GM19397 (cell line): ENCODE measurements at regions not wholly inside any gene's neighbourhood (a gene's known extent, or its start where the extent isn't known, plus 50 kb on each side); places are given as distances from the start of the nearest gene placed in this dataset.
"Not testable (repeated sequence)": the region's sequence is repeated elsewhere in the genome, so short reads cannot be mapped to it uniquely, and the experiment has no call there.

Experiments
- ATAC-seq: cut with Tn5 transposase; IDR thresholded peaks from one replicate; pipeline ENCODE4 v1.9.1; 2021; ENCODE audit warnings: mild to moderate bottlenecking, moderate library complexity; ENCODE audit not compliant: unreplicated experiment

- no peak for ATAC-seq
Measured at GRCh38 chr3:35042210-35042991, 596.9 kb upstream of the ARPP21 start.

GRCh38 chr3:35043040-35043439 lies 596.3 kb upstream of the ARPP21 start:
- no peak for ATAC-seq

- ATAC-seq: no peak
Measured at GRCh38 chr3:35044190-35044589, 595.1 kb upstream of the ARPP21 start.

- no peak for ATAC-seq
Measured at GRCh38 chr3:35045118-35045517, 594.2 kb upstream of the ARPP21 start.

- no peak for ATAC-seq
Measured at GRCh38 chr3:35064761-35065160, 574.6 kb upstream of the ARPP21 start.

- ATAC-seq: no peak
Measured at GRCh38 chr3:35065891-35066290, 573.4 kb upstream of the ARPP21 start.

GRCh38 chr3:35067750-35068149 lies 571.6 kb upstream of the ARPP21 start:
- no peak for ATAC-seq

- ATAC-seq: no peak
Measured at GRCh38 chr3:35070088-35070487, 569.2 kb upstream of the ARPP21 start.

- no peak for ATAC-seq
Measured at GRCh38 chr3:35071772-35072171, 567.6 kb upstream of the ARPP21 start.

- no peak for ATAC-seq
Measured at GRCh38 chr3:35078780-35079179, 560.5 kb upstream of the ARPP21 start.

GRCh38 chr3:35079403-35079802 lies 559.9 kb upstream of the ARPP21 start:
- no peak for ATAC-seq

GRCh38 chr3:35081899-35082298 lies 557.4 kb upstream of the ARPP21 start:
- no peak for ATAC-seq

GRCh38 chr3:35088943-35089342 lies 550.4 kb upstream of the ARPP21 start:
- no peak for ATAC-seq

- no peak for ATAC-seq
Measured at GRCh38 chr3:35114686-35115085, 524.6 kb upstream of the ARPP21 start.

GRCh38 chr3:35120026-35120425 lies 519.3 kb upstream of the ARPP21 start:
- ATAC-seq: no peak

GRCh38 chr3:35137612-35138011 lies 501.7 kb upstream of the ARPP21 start:
- ATAC-seq: no peak

- no peak for ATAC-seq
Measured at GRCh38 chr3:35141406-35141805, 497.9 kb upstream of the ARPP21 start.

- ATAC-seq: no peak
Measured at GRCh38 chr3:35144011-35144410, 495.3 kb upstream of the ARPP21 start.

- not testable (repeated sequence) for ATAC-seq
Measured at GRCh38 chr3:35146256-35147035, 492.9 kb upstream of the ARPP21 start.

- no peak for ATAC-seq
Measured at GRCh38 chr3:35183927-35184675, 455.2 kb upstream of the ARPP21 start.

- ATAC-seq: no peak
Measured at GRCh38 chr3:35184775-35185174, 454.6 kb upstream of the ARPP21 start.

- ATAC-seq: no peak
Measured at GRCh38 chr3:35187908-35188307, 451.4 kb upstream of the ARPP21 start.
